Smooth muscle cell (in vitro differentiated cells): ENCODE measurements at regions not wholly inside any gene's neighbourhood (a gene's known extent, or its start where the extent isn't known, plus 50 kb on each side); places are given as distances from the start of the nearest gene placed in this dataset. TPM values are rescaled to one million over a fixed set of nuclear protein-coding genes. Genes with fewer than 3 reads are reported as not detected.

Source experiments
- DNase-seq: peaks from one replicate; lab custom pipeline; 2025; ENCODE audit not compliant: unreplicated experiment; lab: John Stamatoyannopoulos, UW
- H2AFZ ChIP-seq: fragments of 200-600 bp; sonication (generic); 2 replicates; pipeline ENCODE4 v1.6.0; 2016; ENCODE audit warnings: antibody characterized with exemption, low read depth, mild to moderate bottlenecking
- H3F3A ChIP-seq: fragments of 200-600 bp; sonication (generic); 2 replicates; pipeline ENCODE4 v1.6.0; 2017; ENCODE audit warnings: antibody characterized with exemption, low read depth
- H3K27ac ChIP-seq: fragments of 200-600 bp; sonication (generic); 2 replicates; pipeline ENCODE4 v1.5.1; 2016; ENCODE audit warnings: low read depth, mild to moderate bottlenecking
- H3K27me3 ChIP-seq: fragments of 200-600 bp; sonication (generic); 2 replicates; pipeline ENCODE4 v1.6.1; 2016; ENCODE audit warnings: low read depth, mild to moderate bottlenecking
- H3K36me3 ChIP-seq: fragments of 200-600 bp; sonication (generic); 2 replicates; pipeline ENCODE4 v1.5.1; 2016; ENCODE audit warnings: low read depth
- H3K4me1 ChIP-seq: fragments of 200-600 bp; sonication (generic); 2 replicates; pipeline ENCODE4 v1.5.1; 2016; ENCODE audit warnings: low read depth
- H3K4me2 ChIP-seq: fragments of 200-600 bp; sonication (generic); 2 replicates; pipeline ENCODE4 v1.6.0; 2016; ENCODE audit warnings: mild to moderate bottlenecking
- H3K4me3 ChIP-seq: fragments of 200-600 bp; sonication (generic); 2 replicates; pipeline ENCODE4 v1.5.1; 2016; ENCODE audit warnings: mild to moderate bottlenecking
- H3K79me2 ChIP-seq: fragments of 200-600 bp; sonication (generic); 2 replicates; pipeline ENCODE4 v1.6.0; 2016; ENCODE audit warnings: low read depth, mild to moderate bottlenecking
- H3K9ac ChIP-seq: fragments of 200-600 bp; sonication (generic); 2 replicates; pipeline ENCODE4 v1.6.0; 2016; ENCODE audit warnings: low read depth
- H3K9me3 ChIP-seq: fragments of 200-600 bp; sonication (generic); replicated peaks from 2 replicates; pipeline ENCODE4 v1.5.1; 2016; ENCODE audit warnings: low read depth
- H4K20me1 ChIP-seq: fragments of 200-600 bp; sonication (generic); 2 replicates; pipeline ENCODE4 v1.6.0; 2016; ENCODE audit warnings: low read depth
- CTCF ChIP-seq: fragments of 200-600 bp; sonication (generic); IDR thresholded peaks from 2 replicates; pipeline ENCODE4 v1.5.1; 2017; ENCODE audit warnings: borderline replicate concordance, mild to moderate bottlenecking, antibody characterized with exemption; ENCODE audit not compliant: insufficient read depth, poor library complexity, severe bottlenecking
- whole genome bisulfite sequencing: methylation state at CpG from one replicate; pipeline ENCODE4 v1.1.7; 2016; ENCODE audit warnings: low lambda C conversion rate; 5-methylcytosine and 5-hydroxymethylcytosine counted together
- small RNA-seq: library from RNA; depleted of rRNA; stranded (forward); fragments of <200 nt; gene quantifications from one replicate; pipeline ENCODE3, GENCODE V24; 2014

DNA sequence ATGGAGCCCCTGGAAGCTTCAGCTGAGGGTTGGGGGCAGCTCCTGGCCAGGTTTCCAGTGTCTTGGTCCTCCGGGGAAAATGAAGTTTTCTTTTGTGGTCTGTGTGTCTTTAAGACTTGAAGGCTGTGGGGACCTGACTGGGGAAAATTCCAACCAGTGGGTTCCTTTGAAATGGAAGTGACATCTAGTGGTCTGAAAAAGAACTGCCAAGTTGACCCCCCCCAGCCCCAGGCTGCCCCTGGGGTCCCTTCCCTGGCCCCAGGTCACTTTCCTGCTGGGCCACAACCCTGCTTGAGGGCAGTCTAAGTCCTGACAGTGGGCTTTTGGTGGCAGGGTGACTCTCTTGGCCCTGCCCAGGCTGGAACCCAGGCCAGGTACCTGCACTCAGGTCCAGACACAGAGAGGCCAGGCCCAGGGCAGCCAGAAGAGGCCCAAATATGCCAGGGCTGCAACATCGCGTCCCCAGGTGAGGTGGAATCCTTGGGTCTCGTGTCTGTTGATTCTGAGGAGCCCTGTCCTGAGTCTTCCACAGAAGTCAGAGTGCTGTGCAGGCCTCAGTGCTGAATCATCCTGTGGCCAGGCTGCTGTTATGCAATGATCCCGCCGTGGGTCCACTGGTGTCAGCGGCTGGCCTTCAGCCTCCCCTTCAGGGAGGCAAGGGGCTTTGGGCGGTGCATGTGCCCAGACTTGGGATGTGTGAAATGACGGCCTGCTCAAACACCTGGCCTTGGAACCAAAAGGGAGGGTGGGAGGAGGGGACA, 68.4 kb downstream of the VEGFA start:
- no peaks in the 10 kb centered on the region for H3K36me3 ChIP-seq
- no peaks in the 10 kb centered on the region for H3K27me3 ChIP-seq
- H3K4me2 ChIP-seq = peak overlapping the region; percentile 68
- H3K9me3 ChIP-seq = no peaks in the 10 kb centered on the region
- H3K4me1 ChIP-seq = peaks cover 47% of the 10 kb centered on the region
- no peaks in the 10 kb centered on the region for H3F3A ChIP-seq
- peak overlapping the region; percentile 37 for H3K9ac ChIP-seq
- 25% methylated on average over 9 of the region's 9 CpGs for WGBS
- H3K4me3 ChIP-seq = peak overlapping the region; percentile 23
- no peak for DNase-seq
- no peaks in the 10 kb centered on the region for H3K79me2 ChIP-seq
- peak overlapping the region; percentile 72 for H3K27ac ChIP-seq
- TF ChIP-seq CTCF = peak; percentile 53
- no peak overlapping the region for H2AFZ ChIP-seq
- no peaks in the 10 kb centered on the region for H4K20me1 ChIP-seq

- Histone ChIP-seq H3K4me2 (peak overlapping the region; percentile 68), H3K27ac (no peak overlapping the region), H3K27me3 (no peaks in the 10 kb centered on the region), H3K79me2 (no peaks in the 10 kb centered on the region), H4K20me1 (no peaks in the 10 kb centered on the region), H3K9me3 (no peaks in the 10 kb centered on the region), H3K36me3 (no peaks in the 10 kb centered on the region), H3K4me1 (peaks cover 53% of the 10 kb centered on the region), H2AFZ (no peak overlapping the region), H3F3A (no peaks in the 10 kb centered on the region), H3K4me3 (no peak overlapping the region), H3K9ac (no peak overlapping the region)
- no peak for DNase-seq
- WGBS = 51% methylated on average over 2 of the region's 2 CpGs
- TF ChIP-seq CTCF = no peak
These were observed 67.5 kb downstream of the VEGFA start for GRCh38 chr6:43837507-43837906.

- Histone ChIP-seq H4K20me1 (no peaks in the 10 kb centered on the region), H3K4me1 (peaks cover 53% of the 10 kb centered on the region), H3F3A (no peaks in the 10 kb centered on the region), H3K27ac (no peak overlapping the region), H3K9ac (no peak overlapping the region), H3K4me3 (no peak overlapping the region), H3K4me2 (no peak overlapping the region), H3K36me3 (no peaks in the 10 kb centered on the region), H3K27me3 (no peaks in the 10 kb centered on the region), H3K9me3 (no peaks in the 10 kb centered on the region), H2AFZ (no peak overlapping the region), H3K79me2 (no peaks in the 10 kb centered on the region)
- no peak for DNase-seq
- no peak for TF ChIP-seq CTCF
- 68% methylated on average over 7 of the region's 7 CpGs for WGBS
These were observed 66.7 kb downstream of the VEGFA start for GRCh38 chr6:43836507-43837240.

Small RNA genes in the stretch of these regions (small RNA-seq; reads per million reads assigned to genes)
- gene AL157371.1 = not detected
